Osteocyte (in vitro differentiated cells): ENCODE measurements at regions not wholly inside any gene's neighbourhood (a gene's known extent, or its start where the extent isn't known, plus 50 kb on each side); places are given as distances from the start of the nearest gene placed in this dataset.
A peak's percentile ranks its signal among the peaks of the same experiment; 100 is the strongest.

Experiments used
- DNase-seq: peaks from one replicate; pipeline ENCODE4 v3.0.0; 2021; ENCODE audit warnings: mixed read lengths; ENCODE audit not compliant: unreplicated experiment; ENCODE audit errors: extremely low spot score
- H3K27ac Mint-ChIP-seq: one replicate; pipeline ENCODE4 v1.8.0; 2021; ENCODE audit warnings: mild to moderate bottlenecking, mixed read lengths; ENCODE audit not compliant: unreplicated experiment
- H3K27me3 Mint-ChIP-seq: one replicate; pipeline ENCODE4 v1.8.0; 2021; ENCODE audit warnings: mixed read lengths; ENCODE audit not compliant: unreplicated experiment
- H3K36me3 Mint-ChIP-seq: one replicate; pipeline ENCODE4 v1.8.0; 2021; ENCODE audit warnings: mixed read lengths; ENCODE audit not compliant: unreplicated experiment
- H3K4me1 Mint-ChIP-seq: one replicate; pipeline ENCODE4 v1.8.0; 2021; ENCODE audit warnings: mixed read lengths; ENCODE audit not compliant: unreplicated experiment
- H3K4me3 Mint-ChIP-seq: one replicate; pipeline ENCODE4 v1.8.0; 2021; ENCODE audit warnings: mild to moderate bottlenecking, moderate library complexity, mixed read lengths; ENCODE audit not compliant: unreplicated experiment
- H3K9me3 Mint-ChIP-seq: one replicate; pipeline ENCODE4 v1.8.0; 2021; ENCODE audit warnings: mixed read lengths; ENCODE audit not compliant: unreplicated experiment
- CTCF ChIP-seq: fragments of 200-600 bp; sonication (generic); IDR thresholded peaks from 2 replicates; pipeline ENCODE4 v1.5.0; 2021; ENCODE audit warnings: antibody characterized with exemption, mild to moderate bottlenecking, moderate library complexity

GRCh38 chr17:79188685-79189084, 114.1 kb downstream of the ENGASE start:
- peaks cover 45% of the 10 kb centered on the region for H3K27me3 Mint-ChIP-seq
- H3K4me3 Mint-ChIP-seq, result no peak overlapping the region
- no peaks in the 10 kb centered on the region for H3K4me1 Mint-ChIP-seq
- no peak for TF ChIP-seq CTCF
- no peak overlapping the region for H3K27ac Mint-ChIP-seq
- H3K9me3 Mint-ChIP-seq, result no peaks in the 10 kb centered on the region
- no peaks in the 10 kb centered on the region for H3K36me3 Mint-ChIP-seq
- no peak for DNase-seq

- H3K27me3 Mint-ChIP-seq, result peaks cover 47% of the 10 kb centered on the region
These were observed 113.4 kb downstream of the ENGASE start for GRCh38 chr17:79188048-79188447.

GRCh38 chr17:79187186-79187585, 112.6 kb downstream of the ENGASE start:
- no peak for DNase-seq
- no peak overlapping the region for H3K4me3 Mint-ChIP-seq
- H3K36me3 Mint-ChIP-seq, result no peaks in the 10 kb centered on the region
- no peak for TF ChIP-seq CTCF
- H3K27me3 Mint-ChIP-seq, result peaks cover 47% of the 10 kb centered on the region
- H3K27ac Mint-ChIP-seq, result no peak overlapping the region
- peaks cover 3% of the 10 kb centered on the region for H3K4me1 Mint-ChIP-seq
- no peaks in the 10 kb centered on the region for H3K9me3 Mint-ChIP-seq

More at GRCh38 chr17:79188048-79188447, 113.4 kb downstream of the ENGASE start:
- Mint-ChIP-seq H3K4me1 (peaks cover 3% of the 10 kb centered on the region), H3K36me3 (no peaks in the 10 kb centered on the region), H3K4me3 (no peak overlapping the region), H3K9me3 (no peaks in the 10 kb centered on the region), H3K27ac (no peak overlapping the region)
- TF ChIP-seq CTCF, result peak; percentile 52
- DNase-seq, result no peak

GRCh38 chr17:79186406-79186805, 111.8 kb downstream of the ENGASE start:
- H3K27me3 Mint-ChIP-seq, result peaks cover 55% of the 10 kb centered on the region
- H3K9me3 Mint-ChIP-seq, result no peaks in the 10 kb centered on the region
- no peak overlapping the region for H3K27ac Mint-ChIP-seq
- H3K4me3 Mint-ChIP-seq, result no peak overlapping the region
- TF ChIP-seq CTCF, result no peak
- peaks cover 6% of the 10 kb centered on the region for H3K4me1 Mint-ChIP-seq
- no peaks in the 10 kb centered on the region for H3K36me3 Mint-ChIP-seq
- DNase-seq, result no peak

GRCh38 chr17:79185671-79186070, 111.0 kb downstream of the ENGASE start:
- H3K27me3 Mint-ChIP-seq, result peaks cover 56% of the 10 kb centered on the region
- H3K9me3 Mint-ChIP-seq, result no peaks in the 10 kb centered on the region
- DNase-seq, result no peak
- H3K4me3 Mint-ChIP-seq, result no peak overlapping the region
- TF ChIP-seq CTCF, result no peak
- H3K27ac Mint-ChIP-seq, result no peak overlapping the region
- H3K4me1 Mint-ChIP-seq, result peaks cover 6% of the 10 kb centered on the region
- no peaks in the 10 kb centered on the region for H3K36me3 Mint-ChIP-seq
